ENCODE measurements at regions not wholly inside any gene's neighbourhood (a gene's known extent, or its start where the extent isn't known, plus 50 kb on each side); places are given as distances from the start of the nearest gene placed in this dataset.

DNA sequence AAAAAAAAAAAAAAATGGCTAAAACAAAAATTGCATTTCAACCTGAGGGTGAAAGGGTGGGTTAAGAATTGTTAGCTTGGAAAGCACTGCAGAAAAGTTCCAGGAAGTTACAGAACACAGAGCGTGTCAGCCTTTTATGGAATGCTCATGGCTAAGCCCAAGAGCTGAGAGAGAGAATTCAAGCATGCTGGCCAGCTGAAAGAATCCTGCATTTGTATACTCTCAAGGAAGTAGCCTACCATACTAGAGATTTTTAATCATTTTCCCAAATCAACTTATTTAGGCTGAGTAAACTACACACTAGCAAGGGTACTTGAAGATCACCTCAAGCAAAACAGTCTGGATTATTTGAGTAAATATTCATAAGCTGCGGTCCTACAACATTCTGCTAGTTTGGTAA lies 153.9 kb downstream of the KCNJ2 start:
- dilution Hi-C loops (cut with MboI; ENCODE audit: extremely low pct_ligation_motif_present, low sequenced_read_pairs) = no loop called here
- Histone ChIP-seq H3K27me3 (ENCODE audit: control insufficient read depth in 2 of 2, insufficient read depth in 2 of 2, low read length in 2 of 2) (no peaks in the 10 kb centered on the region), H2AFZ (ENCODE audit: low read depth, low read length) (no peak overlapping the region), H3K27ac (ENCODE audit: insufficient read depth, low read depth, low read length) (no peak overlapping the region), H3K9me1 (replicated peaks; ENCODE audit: control insufficient read depth, extremely low read depth, insufficient read depth, low read length) (no peaks in the 10 kb centered on the region), H3K4me1 (ENCODE audit: control insufficient read depth, extremely low read depth, insufficient read depth, low read length) (no peaks in the 10 kb centered on the region), H3K9ac (replicated peaks; ENCODE audit: extremely low read depth, insufficient read depth, low read length) (no peak overlapping the region), H3K9me3 (replicated peaks; ENCODE audit: control insufficient read depth, insufficient read depth, low read length) (no peaks in the 10 kb centered on the region), H3K36me3 (ENCODE audit: control insufficient read depth in 2 of 2, extremely low read depth in 1 of 2, insufficient read depth in 2 of 2, low read length in 2 of 2) (no peaks in the 10 kb centered on the region), H3K4me2 (ENCODE audit: insufficient read depth, low read length) (no peak overlapping the region), H3K79me2 (ENCODE audit: control insufficient read depth, insufficient read depth, low read length) (no peaks in the 10 kb centered on the region), H4K20me1 (replicated peaks; ENCODE audit: control insufficient read depth, extremely low read depth, insufficient read depth, low read length) (no peaks in the 10 kb centered on the region), H3K4me3 (replicated peaks in 1 of 3; ENCODE audit: insufficient read depth in 1 of 3, low read depth in 1 of 3, low read length in 3 of 3) (no peak overlapping the region)
- no peak for FAIRE-seq
- CTCF ChIA-PET = interaction anchor here (1.0 to 1.2 kb wide), 2 partner anchors 15 to 24 kb away, joined by 3 read pairs; no protein-coding TSS in a partner anchor
- TF ChIP-seq FOS (IDR thresholded peaks at IDR 0.05; ENCODE audit: borderline replicate concordance, insufficient read depth, low read length) = no peak
- no peak for TF ChIP-seq JUN (IDR thresholded peaks at IDR 0.05; ENCODE audit: borderline replicate concordance, insufficient read depth, insufficient read length, low read depth)
- no peak for TF ChIP-seq GATA2 (IDR thresholded peaks at IDR 0.05; ENCODE audit: insufficient read depth, insufficient read length, low read depth, low read length)
- TF ChIP-seq POLR2A (IDR thresholded peaks at IDR 0.05; ENCODE audit: low read depth, low read length) = no peak
- no peak for TF ChIP-seq MYC (IDR thresholded peaks at IDR 0.05; ENCODE audit: low read depth, low read length)
- no peak for TF ChIP-seq POLR2AphosphoS5 (IDR thresholded peaks at IDR 0.05; ENCODE audit: insufficient read depth, low read depth, low read length)
- TF ChIP-seq, protein P1, sequence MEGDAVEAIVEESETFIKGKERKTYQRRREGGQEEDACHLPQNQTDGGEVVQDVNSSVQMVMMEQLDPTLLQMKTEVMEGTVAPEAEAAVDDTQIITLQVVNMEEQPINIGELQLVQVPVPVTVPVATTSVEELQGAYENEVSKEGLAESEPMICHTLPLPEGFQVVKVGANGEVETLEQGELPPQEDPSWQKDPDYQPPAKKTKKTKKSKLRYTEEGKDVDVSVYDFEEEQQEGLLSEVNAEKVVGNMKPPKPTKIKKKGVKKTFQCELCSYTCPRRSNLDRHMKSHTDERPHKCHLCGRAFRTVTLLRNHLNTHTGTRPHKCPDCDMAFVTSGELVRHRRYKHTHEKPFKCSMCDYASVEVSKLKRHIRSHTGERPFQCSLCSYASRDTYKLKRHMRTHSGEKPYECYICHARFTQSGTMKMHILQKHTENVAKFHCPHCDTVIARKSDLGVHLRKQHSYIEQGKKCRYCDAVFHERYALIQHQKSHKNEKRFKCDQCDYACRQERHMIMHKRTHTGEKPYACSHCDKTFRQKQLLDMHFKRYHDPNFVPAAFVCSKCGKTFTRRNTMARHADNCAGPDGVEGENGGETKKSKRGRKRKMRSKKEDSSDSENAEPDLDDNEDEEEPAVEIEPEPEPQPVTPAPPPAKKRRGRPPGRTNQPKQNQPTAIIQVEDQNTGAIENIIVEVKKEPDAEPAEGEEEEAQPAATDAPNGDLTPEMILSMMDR (IDR thresholded peaks at IDR 0.05; ENCODE audit: extremely low read depth in 1 of 2, insufficient read depth in 1 of 2, low read depth in 1 of 2, low read length in 2 of 2) = no peak
- TF ChIP-seq EZH2 (IDR thresholded peaks at IDR 0.05; ENCODE audit: borderline replicate concordance, low read depth, low read length, severe bottlenecking) = no peak
- TF ChIP-seq, protein P2, sequence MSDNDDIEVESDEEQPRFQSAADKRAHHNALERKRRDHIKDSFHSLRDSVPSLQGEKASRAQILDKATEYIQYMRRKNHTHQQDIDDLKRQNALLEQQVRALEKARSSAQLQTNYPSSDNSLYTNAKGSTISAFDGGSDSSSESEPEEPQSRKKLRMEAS (IDR thresholded peaks at IDR 0.05; ENCODE audit: insufficient read depth, insufficient read length) = no peak
- intact Hi-C loops (cut with micrococcal nuclease) = no loop called here
- DNase-seq (ENCODE audit: low read depth, low spot score) = no peak
- no TSS peak for BruUV-seq (replicated peaks)
- POLR2A ChIA-PET = no interaction called here

Data from endothelial cell of umbilical vein (primary cell).